Stimulated activated CD4-positive, alpha-beta T cell treated with anti-CD3 and anti-CD28 coated beads, Interleukin-4, amount 100 ng/mL, for 1 hour (primary cell): ENCODE measurements at regions not wholly inside any gene's neighbourhood (a gene's known extent, or its start where the extent isn't known, plus 50 kb on each side); places are given as distances from the start of the nearest gene placed in this dataset.
"Not testable (repeated sequence)": the region's sequence is repeated elsewhere in the genome, so short reads cannot be mapped to it uniquely, and the experiment has no call there.

Experiments
- DNase-seq: peaks from one replicate; pipeline ENCODE4 v3.0.0-alpha.2; 2020

- no peak for DNase-seq
Measured at GRCh38 chr6:128731249-128732165, 151.4 kb upstream of the LAMA2 start.

GRCh38 chr6:128727500-128727899, 155.4 kb upstream of the LAMA2 start:
- no peak for DNase-seq

- peak; percentile 3 for DNase-seq
Measured at GRCh38 chr6:128725271-128726233, 157.4 kb upstream of the LAMA2 start.

- no peak for DNase-seq
Measured at GRCh38 chr6:128724738-128725137, 158.2 kb upstream of the LAMA2 start.

- no peak for DNase-seq
Measured at GRCh38 chr6:128723667-128724066, 159.3 kb upstream of the LAMA2 start.

GRCh38 chr6:128720891-128721290, 162.0 kb upstream of the LAMA2 start:
- no peak for DNase-seq

- no peak for DNase-seq
Measured at GRCh38 chr6:128719786-128720185, 163.2 kb upstream of the LAMA2 start.

- DNase-seq, result no peak
Measured at GRCh38 chr6:128713461-128713860, 169.5 kb upstream of the LAMA2 start.

- no peak for DNase-seq
Measured at GRCh38 chr6:128712898-128713297, 170.0 kb upstream of the LAMA2 start.

GRCh38 chr6:128711149-128711548, 171.8 kb upstream of the LAMA2 start:
- DNase-seq, result no peak

- no peak for DNase-seq
Measured at GRCh38 chr6:128710315-128710714, 172.6 kb upstream of the LAMA2 start.

GRCh38 chr6:128704601-128705000, 178.3 kb upstream of the LAMA2 start:
- no peak for DNase-seq

- DNase-seq, result not testable (repeated sequence)
Measured at GRCh38 chr6:128703794-128704193, 179.1 kb upstream of the LAMA2 start.

GRCh38 chr6:128696691-128697689, 176.6 kb upstream of the PTPRK start:
- DNase-seq, result no peak

GRCh38 chr6:128694303-128695009, 174.1 kb upstream of the PTPRK start:
- no peak for DNase-seq

- DNase-seq, result no peak
Measured at GRCh38 chr6:128690063-128690462, 169.7 kb upstream of the PTPRK start.

- DNase-seq, result no peak
Measured at GRCh38 chr6:128686084-128686483, 165.7 kb upstream of the PTPRK start.

GRCh38 chr6:128676456-128676855, 156.1 kb upstream of the PTPRK start:
- DNase-seq, result no peak

- no peak for DNase-seq
Measured at GRCh38 chr6:128672023-128672422, 151.6 kb upstream of the PTPRK start.

- no peak for DNase-seq
Measured at GRCh38 chr6:128667339-128667858, 147.0 kb upstream of the PTPRK start.

- DNase-seq, result no peak
Measured at GRCh38 chr6:128666405-128666804, 146.0 kb upstream of the PTPRK start.
